HT1080 (cell line): ENCODE measurements at regions not wholly inside any gene's neighbourhood (a gene's known extent, or its start where the extent isn't known, plus 50 kb on each side); places are given as distances from the start of the nearest gene placed in this dataset.

ENCODE experiments used
- DNase-seq: peaks from one replicate; pipeline ENCODE4 v3.0.0-alpha.2; 2015; ENCODE audit warnings: low read depth

GRCh38 chr5:60379907-60380306, 320.1 kb downstream of the DEPDC1B start:
- DNase-seq = no peak

- DNase-seq = peak; percentile 34
Measured at GRCh38 chr5:60377826-60378225, 322.1 kb downstream of the DEPDC1B start.

- no peak for DNase-seq
Measured at GRCh38 chr5:60376860-60377259, 323.1 kb downstream of the DEPDC1B start.

GRCh38 chr5:60374409-60374808, 325.6 kb downstream of the DEPDC1B start:
- no peak for DNase-seq

- no peak for DNase-seq
Measured at GRCh38 chr5:60372786-60373185, 327.2 kb downstream of the DEPDC1B start.

- no peak for DNase-seq
Measured at GRCh38 chr5:60371065-60371464, 328.9 kb downstream of the DEPDC1B start.

- DNase-seq = no peak
Measured at GRCh38 chr5:60370508-60370907, 329.5 kb downstream of the DEPDC1B start.

- no peak for DNase-seq
Measured at GRCh38 chr5:60369391-60369790, 330.6 kb downstream of the DEPDC1B start.

- no peak for DNase-seq
Measured at GRCh38 chr5:60368100-60368499, 331.9 kb downstream of the DEPDC1B start.

GRCh38 chr5:60366489-60366888, 333.5 kb downstream of the DEPDC1B start:
- DNase-seq = no peak

GRCh38 chr5:60365001-60365400, 335.0 kb downstream of the DEPDC1B start:
- no peak for DNase-seq

- peak; percentile 60 for DNase-seq
Measured at GRCh38 chr5:60362158-60362557, 337.8 kb downstream of the DEPDC1B start.

GRCh38 chr5:60360355-60360754, 339.6 kb downstream of the DEPDC1B start:
- DNase-seq = no peak

GRCh38 chr5:60357302-60357701, 342.7 kb downstream of the DEPDC1B start:
- no peak for DNase-seq

- no peak for DNase-seq
Measured at GRCh38 chr5:60356745-60357144, 343.2 kb downstream of the DEPDC1B start.

GRCh38 chr5:60355181-60355580, 344.8 kb downstream of the DEPDC1B start:
- no peak for DNase-seq

GRCh38 chr5:60354311-60354710, 345.7 kb downstream of the DEPDC1B start:
- no peak for DNase-seq

- DNase-seq = no peak
Measured at GRCh38 chr5:60352992-60353599, 346.9 kb downstream of the DEPDC1B start.

- no peak for DNase-seq
Measured at GRCh38 chr5:60350794-60351193, 349.2 kb downstream of the DEPDC1B start.

- no peak for DNase-seq
Measured at GRCh38 chr5:60349891-60350415, 350.0 kb downstream of the DEPDC1B start.

GRCh38 chr5:60346393-60346792, 353.6 kb downstream of the DEPDC1B start:
- peak; percentile 46 for DNase-seq

- DNase-seq = no peak
Measured at GRCh38 chr5:60343102-60343501, 356.9 kb downstream of the DEPDC1B start.

GRCh38 chr5:60340965-60341471, 358.9 kb downstream of the DEPDC1B start:
- no peak for DNase-seq
